GM19452 (cell line): ENCODE measurements at regions not wholly inside any gene's neighbourhood (a gene's known extent, or its start where the extent isn't known, plus 50 kb on each side); places are given as distances from the start of the nearest gene placed in this dataset.

Experiments
- ATAC-seq: cut with Tn5 transposase; IDR thresholded peaks from one replicate; pipeline ENCODE4 v1.9.1; 2021; ENCODE audit not compliant: unreplicated experiment

DNA sequence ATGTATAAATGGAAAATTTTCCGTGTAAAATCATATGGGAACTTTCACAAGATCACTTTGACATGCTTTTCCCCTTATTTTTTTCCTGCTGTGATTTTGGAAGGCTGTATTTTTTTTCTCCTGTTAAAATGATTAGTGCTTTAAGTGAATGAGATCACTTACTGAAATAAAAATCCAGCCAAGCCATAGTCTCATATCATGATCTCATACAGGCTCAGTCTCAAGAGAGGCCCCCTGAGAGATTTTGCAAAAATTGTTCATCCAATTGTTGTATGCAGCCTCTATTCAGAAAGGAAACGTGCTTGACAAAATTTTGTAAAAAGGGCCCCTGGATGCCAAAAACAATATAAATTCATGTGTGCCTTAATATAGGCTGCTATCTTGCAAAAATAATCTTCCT lies 528.2 kb downstream of the HDGFL1 start:
- ATAC-seq = no peak

DNA sequence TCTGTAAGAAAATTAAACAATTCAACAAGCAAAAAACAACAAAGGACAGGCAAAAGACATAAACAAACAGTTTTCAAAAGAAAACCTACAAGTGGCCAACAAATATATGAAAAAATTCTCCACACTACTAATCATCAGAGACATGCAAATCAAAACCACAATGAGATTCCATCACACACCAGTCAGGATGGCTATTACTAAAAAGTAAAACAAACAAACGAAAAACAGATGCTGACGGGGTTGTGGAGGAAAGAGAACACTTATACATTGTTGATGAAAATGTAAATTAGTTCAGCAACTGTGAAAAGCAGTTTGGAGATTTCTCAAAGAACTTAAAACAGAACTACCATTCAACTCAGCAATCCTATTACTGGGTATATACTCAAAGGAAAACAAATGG lies 537.6 kb downstream of the HDGFL1 start:
- ATAC-seq = no peak

GRCh38 chr6:23111984-23112383 lies 542.6 kb downstream of the HDGFL1 start:
- ATAC-seq = no peak

DNA sequence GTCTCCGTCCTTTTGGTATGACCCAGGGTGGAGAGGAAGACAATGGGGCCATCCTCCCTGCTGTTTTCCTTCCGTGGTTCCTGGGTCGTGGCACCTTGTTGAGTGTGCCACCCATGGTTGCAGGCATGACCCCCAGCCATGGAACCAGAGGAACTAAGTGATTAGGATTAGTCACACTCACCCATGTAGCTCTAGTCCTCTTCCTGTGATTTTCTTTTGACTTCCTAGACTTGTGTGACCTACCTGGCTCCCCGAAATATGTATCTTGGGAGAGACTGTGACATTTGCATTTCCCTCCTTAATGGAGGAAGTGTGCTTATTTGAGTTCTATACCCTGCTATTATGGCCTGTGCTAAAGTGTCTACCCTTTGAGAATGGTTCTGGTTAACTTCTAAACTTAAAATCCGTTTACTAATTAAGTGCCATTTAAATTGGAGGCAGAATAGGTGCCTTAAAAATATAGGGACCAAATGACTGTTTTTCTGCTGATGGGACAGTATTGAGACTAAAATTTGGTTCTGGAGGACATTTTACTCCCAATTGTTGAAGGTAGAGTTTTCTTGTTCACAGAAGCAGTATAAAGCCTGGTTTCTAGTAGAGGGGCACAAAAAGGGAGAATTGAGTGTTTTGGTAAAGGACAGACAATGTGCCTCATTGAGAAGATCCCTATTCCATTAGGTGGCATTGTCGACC lies 545.6 kb downstream of the HDGFL1 start:
- ATAC-seq = no peak

DNA sequence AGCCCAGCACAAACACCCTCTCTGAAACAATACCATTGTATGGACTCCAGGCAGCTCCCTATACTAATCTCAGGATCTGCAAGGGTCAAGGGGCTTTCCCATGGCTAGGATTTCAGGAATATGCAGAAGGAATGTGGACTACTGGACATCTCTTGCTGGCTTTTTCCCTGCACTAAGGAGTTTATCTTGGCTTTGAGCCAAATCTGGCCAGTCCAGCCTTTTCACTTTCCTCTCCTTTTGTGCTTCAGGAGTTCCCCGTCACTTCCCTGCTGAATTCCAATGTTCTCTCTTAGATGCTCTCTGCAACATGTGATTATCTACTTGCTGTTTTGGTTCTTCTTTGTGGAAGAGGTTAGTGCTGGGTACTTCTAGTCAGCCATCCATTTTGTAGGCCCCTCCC lies 568.2 kb downstream of the HDGFL1 start:
- no peak for ATAC-seq

GRCh38 chr6:23140871-23141270 lies 571.5 kb downstream of the HDGFL1 start:
- ATAC-seq = no peak

DNA sequence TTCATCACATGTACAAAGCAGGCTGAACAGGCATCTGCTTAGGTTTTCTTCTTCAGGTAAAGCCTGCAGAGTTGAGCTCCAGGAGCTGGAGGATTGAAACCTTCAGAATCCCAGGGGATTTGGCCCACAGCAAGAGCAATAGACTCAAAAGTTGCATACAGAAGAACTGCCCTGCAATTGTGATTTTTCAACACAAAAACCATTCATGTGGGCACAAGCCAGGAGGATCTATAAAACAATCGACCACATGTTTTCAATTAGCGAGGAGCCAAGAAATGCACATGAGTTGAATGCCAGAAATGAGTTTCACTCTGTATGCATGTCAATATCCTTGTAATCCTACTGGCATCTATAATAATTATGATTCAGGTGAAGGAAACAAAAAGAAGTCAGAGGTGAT lies 576.4 kb downstream of the HDGFL1 start:
- no peak for ATAC-seq

DNA sequence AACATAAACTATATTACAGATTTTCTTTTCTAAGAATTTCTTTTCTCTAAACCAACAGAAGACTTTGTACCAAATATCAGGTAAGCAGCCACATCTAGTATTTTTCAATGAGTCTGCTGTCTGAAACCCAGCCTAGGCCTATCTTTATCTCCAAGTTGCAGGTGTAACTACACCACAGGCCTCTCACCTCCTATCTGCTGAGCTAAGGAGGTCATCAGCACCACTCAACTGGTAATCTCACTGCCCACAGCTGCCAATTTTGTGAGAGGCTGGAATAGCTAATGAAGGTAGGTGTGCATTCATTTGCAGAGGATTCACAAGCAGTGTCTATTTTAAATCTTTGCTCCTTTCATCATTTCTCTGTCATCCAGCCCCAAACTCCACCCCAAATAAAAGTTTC lies 584.8 kb downstream of the HDGFL1 start:
- no peak for ATAC-seq

DNA sequence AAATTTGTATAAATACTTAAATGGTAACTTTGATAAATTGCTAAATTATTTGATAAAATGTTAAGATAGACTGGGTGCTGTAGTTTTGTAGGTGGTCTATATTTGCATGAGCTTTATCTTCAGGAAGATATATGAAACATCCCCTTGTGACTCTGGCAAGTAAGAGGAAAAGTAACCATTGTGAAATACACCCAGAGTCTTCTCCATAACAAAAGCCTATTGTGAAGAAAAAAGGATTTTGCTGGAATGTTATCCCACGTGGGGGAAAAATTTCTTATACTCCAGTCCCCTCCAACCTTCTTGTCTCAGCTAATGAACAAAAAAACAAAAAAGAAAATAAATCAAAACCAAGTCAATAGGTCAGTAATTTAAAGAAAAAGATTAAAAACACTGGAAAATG lies 600.7 kb downstream of the HDGFL1 start:
- ATAC-seq = no peak

DNA sequence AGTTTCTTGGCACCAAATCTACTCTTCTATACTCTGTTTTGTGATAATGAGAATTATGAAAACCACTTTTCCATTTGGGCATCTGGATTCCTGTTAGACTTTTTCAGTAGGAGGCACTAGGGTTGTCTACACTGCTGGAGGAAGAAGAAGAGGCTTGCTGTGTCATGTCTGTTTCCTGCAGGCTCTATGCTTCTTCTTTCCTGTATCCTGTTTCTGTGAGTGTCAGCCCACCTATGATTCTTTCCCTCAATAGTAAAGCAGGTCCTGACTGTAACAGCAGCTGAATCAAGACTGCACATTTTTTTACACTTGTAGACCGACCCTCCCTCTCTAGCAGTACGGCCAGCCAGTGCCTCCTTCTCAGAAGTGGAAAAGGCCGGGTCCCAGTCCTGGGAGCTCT lies 603.9 kb downstream of the HDGFL1 start:
- ATAC-seq = no peak

DNA sequence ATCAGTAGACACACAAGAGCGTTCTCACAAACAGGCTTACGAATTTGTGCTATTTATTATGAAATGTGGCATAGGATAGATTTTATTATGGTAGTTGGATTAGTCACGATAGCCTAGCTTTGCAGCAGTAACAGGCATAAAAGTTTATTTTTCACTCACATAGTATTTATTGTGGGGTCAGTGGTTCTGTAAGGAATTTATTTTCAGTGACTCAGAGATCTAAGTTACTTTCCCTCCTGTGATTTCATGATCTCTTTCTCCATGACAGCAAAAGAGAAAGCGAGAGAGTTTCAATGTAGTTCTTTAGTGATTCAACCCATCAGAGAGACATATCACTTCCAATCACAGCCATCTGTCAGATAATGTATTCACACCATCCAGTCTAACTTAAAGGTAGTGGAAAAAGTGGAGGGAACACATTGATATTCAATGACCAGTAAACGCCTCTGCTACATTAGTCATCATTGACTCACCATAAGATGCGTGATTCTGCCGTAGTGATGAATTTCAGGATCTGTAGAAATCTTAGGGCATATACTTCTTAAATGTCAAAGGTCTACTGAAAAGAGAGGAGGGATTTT lies 605.5 kb downstream of the HDGFL1 start:
- ATAC-seq = no peak

GRCh38 chr6:23175391-23175790 lies 606.0 kb downstream of the HDGFL1 start:
- ATAC-seq = no peak

DNA sequence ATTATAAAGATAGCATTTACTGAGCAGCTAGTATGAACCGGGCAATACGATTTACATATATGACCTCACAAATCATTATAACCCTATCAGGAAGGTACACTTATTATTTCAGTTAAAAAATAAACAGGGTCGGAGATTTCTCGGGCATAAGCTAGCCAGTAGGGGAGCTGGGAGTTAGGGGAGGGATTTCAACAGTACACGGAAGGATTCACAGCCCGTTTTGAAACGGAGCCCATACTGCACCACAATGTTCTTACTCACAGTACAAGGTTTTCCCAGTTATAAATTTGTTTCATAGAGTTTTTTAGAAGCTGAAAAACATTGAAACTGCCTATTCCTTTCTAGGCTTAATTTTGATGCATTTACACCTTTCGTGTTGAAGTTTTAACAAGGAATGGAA lies 607.1 kb downstream of the HDGFL1 start:
- no peak for ATAC-seq

DNA sequence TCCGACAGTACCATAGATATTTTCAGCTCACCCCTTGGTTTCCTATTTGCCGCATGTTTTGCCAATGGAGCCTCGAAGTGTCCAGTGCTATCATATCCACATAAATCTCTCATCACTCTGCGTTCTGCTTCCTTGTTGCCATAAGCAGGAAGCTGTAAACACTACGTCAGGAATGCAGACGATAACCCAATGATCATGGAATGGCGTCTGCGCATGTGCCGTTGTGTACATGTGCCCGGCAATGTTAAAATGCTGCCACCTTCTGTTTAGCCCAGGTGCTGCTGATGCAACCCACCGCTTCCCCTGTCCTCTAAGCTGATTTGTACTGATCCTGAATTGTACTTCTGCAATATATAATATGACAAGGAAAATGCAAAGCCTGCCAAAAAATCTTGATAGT lies 607.5 kb downstream of the HDGFL1 start:
- ATAC-seq = no peak

GRCh38 chr6:23177806-23178205 lies 608.4 kb downstream of the HDGFL1 start:
- no peak for ATAC-seq

DNA sequence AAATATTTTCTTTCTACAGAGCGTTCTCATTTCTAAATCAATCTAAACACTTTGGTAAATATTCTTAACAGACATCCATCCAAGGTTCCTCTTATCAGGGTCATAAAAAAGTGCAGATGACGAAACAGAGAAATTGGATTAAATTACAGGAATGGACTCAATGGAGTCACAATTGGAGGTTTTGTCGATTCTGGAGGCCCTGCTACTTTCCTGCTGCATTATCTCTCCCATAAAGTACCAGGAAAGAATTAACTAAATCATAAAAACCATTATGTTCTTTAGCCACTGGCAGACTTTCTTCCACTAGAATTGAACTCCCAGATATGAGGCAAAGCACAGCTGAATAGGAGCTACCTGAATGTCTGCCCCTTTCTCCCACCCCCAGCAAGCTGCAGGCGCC lies 610.6 kb downstream of the HDGFL1 start:
- no peak for ATAC-seq

GRCh38 chr6:23180504-23181293 lies 611.3 kb downstream of the HDGFL1 start:
- no peak for ATAC-seq

DNA sequence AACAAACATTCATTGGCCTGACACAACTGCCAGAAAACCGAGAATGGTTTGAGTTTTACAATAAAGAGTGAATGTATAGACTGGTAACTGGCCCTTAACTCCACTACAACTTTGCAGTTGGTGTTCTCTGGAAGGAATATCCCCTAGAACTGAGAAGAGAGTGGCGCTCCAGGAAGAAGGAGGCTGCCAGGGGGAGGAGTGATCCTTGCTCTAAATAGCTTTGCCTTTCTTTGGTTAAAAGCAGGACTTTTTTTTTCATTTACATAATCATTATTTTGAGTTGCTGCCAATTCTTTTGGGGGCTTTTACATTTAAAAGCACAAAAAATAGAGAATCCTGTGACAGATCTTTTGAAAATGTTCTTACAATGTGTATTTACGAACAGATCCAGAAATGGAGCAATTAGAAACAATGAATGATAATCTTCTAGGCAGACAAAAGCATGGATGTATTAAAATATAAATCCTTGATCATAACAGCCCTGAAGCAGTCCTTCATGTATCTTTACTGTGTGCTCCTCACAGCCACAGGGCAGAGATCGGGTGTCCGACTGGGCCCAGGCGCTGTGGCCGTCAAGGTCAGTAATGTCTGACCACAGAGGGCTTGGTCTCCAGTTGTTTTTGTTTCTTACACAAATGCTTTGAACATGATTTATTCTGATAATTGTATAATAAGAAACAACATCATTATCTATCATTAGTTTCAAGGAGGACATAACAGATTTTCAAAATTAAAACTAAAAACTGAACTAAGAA lies 612.2 kb downstream of the HDGFL1 start:
- ATAC-seq = no peak

DNA sequence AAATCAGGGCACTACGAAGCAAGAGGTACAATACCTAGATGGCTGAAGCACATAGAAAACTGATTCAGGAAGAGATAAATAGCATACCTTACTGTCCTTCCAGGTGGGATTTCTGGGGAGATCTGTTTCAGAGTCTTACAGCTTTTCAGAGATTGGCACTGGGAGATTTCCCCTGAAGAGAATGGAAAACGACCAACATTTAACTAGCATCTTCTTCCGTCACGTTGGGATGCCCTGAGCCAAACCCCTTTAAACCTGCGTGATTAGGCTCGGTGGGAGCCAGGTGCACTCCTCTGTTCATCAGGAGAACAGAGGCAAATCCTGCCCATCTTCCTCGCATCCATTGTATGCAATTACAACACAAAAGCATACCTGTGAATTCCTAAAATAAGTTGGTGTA lies 614.5 kb downstream of the HDGFL1 start:
- ATAC-seq = no peak

DNA sequence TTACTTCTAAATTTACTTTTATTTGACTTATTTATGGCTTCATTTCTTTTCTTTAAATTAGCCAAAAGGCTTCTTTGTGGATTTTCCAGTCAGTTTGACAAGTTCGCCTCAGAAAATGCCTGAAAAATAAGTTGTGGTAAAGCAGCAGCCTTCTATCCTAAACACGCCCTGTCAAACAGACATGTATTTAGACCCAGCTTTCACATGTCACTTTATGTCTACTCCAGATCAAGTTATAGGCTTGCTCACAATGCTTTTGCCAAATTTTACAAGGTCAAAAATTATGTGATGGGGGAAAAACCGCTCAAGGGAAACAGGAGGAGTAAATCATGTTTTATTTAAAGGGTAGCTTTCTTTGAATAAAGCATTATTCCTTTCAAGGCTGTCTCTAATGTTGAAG lies 615.0 kb downstream of the HDGFL1 start:
- no peak for ATAC-seq

DNA sequence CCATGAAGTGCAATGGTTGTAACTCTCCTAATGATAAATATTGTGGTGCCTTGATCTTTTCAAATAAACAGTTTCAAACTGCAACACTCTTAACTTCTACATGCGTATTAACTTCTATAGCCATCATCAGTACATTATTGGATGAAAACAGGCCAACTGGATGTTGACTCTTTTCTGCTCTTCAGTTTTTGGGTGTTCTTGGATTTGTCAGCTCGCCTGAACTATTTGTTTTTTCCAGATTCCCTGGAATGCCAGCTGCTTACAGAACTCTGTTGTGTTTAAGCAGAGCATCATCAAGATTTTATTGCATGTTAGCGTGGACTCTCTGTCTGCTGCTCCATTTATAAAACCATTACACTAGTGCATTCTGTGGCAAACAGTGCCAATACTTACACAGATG lies 626.1 kb downstream of the HDGFL1 start:
- no peak for ATAC-seq

DNA sequence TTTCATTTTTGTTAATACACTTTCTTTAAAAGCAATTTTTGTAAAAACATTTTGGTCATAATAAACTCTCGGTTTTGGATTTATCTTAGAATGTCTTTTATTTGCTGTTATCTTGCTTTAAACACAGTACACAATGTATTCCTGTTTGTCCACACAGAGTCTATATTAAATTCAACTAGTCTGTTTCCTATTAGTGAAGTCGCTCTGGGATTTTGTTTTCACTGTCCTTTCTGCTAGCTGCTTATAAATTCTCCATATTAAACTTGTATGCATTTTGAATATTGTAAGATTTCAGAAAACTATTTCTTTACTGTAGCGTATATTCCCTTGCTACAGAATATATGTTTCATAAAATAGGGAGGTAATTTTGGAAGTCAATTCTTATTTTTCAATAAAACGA lies 630.2 kb downstream of the HDGFL1 start:
- ATAC-seq = no peak
